OCI-LY3 (cell line): ENCODE measurements at regions not wholly inside any gene's neighbourhood (a gene's known extent, or its start where the extent isn't known, plus 50 kb on each side); places are given as distances from the start of the nearest gene placed in this dataset.

Experiments used
- H2AFZ ChIP-seq: fragments of 200-600, 300-600 bp; shearing (Covaris generic); 2 replicates; pipeline ENCODE4 v1.6.0; 2014; ENCODE audit warnings: antibody characterized with exemption, low read depth, low read length
- H3K27ac ChIP-seq: fragments of 200-600, 300-600 bp; sonication (generic); 2 replicates; pipeline ENCODE4 v1.5.1; 2014; ENCODE audit warnings: mild to moderate bottlenecking, low read length, moderate library complexity, mixed read lengths
- H3K27me3 ChIP-seq: fragments of 200-600, 300-600 bp; sonication (generic); 2 replicates; pipeline ENCODE4 v1.6.1; 2014; ENCODE audit warnings: low read depth, low read length, mixed read lengths
- H3K36me3 ChIP-seq: fragments of 200-600, 300-600 bp; sonication (generic); replicated peaks from 2 replicates; pipeline ENCODE3; 2014; ENCODE audit warnings: low read depth, low read length, mixed read lengths
- H3K4me1 ChIP-seq: fragments of 300-600, 200-600 bp; sonication (generic); 2 replicates; pipeline ENCODE4 v1.6.1; 2014; ENCODE audit warnings: low read length, mixed read lengths
- H3K4me2 ChIP-seq: fragments of 200-600, 300-600 bp; sonication (generic); 2 replicates; pipeline ENCODE4 v1.6.1; 2014; ENCODE audit warnings: low read length, mixed read lengths
- H3K4me3 ChIP-seq: fragments of 300-600, 200-600 bp; sonication (generic); 2 replicates; pipeline ENCODE4 v1.5.1; 2014; ENCODE audit warnings: antibody characterized with exemption, mild to moderate bottlenecking, low read length, moderate library complexity
- H3K79me2 ChIP-seq: fragments of 300-600, 200-600 bp; shearing (Covaris generic); 2 replicates; pipeline ENCODE4 v1.6.1; 2014; ENCODE audit warnings: mild to moderate bottlenecking, low read length, mixed read lengths
- H3K9ac ChIP-seq: fragments of 300-600, 200-600 bp; shearing (Covaris generic); 2 replicates; pipeline ENCODE4 v1.6.0; 2014; ENCODE audit warnings: mild to moderate bottlenecking, low read length, moderate library complexity
- H3K9me3 ChIP-seq: fragments of 200-600, 300-600 bp; shearing (Covaris generic); 2 replicates; pipeline ENCODE4 v1.6.1; 2014; ENCODE audit warnings: low read length, mixed read lengths; ENCODE audit not compliant: insufficient read depth
- H4K20me1 ChIP-seq: fragments of 200-600, 300-600 bp; sonication (generic); 2 replicates; pipeline ENCODE4 v1.6.1; 2016; ENCODE audit warnings: low read length, mixed read lengths; ENCODE audit not compliant: insufficient read depth
- EZH2phosphoT487 ChIP-seq: fragments of 200-600 bp; shearing (Covaris generic); IDR thresholded peaks from 2 replicates; pipeline ENCODE4 v1.6.1; 2018; ENCODE audit warnings: antibody characterized with exemption, mixed run types, low read depth
- TF ChIP-seq, protein P1 (sequence below): fragments of 200-600, 300-600 bp; sonication (generic); IDR thresholded peaks from 2 replicates; pipeline ENCODE4 v1.5.1; 2014; ENCODE audit warnings: antibody characterized with exemption, low read length, low read depth

DNA sequence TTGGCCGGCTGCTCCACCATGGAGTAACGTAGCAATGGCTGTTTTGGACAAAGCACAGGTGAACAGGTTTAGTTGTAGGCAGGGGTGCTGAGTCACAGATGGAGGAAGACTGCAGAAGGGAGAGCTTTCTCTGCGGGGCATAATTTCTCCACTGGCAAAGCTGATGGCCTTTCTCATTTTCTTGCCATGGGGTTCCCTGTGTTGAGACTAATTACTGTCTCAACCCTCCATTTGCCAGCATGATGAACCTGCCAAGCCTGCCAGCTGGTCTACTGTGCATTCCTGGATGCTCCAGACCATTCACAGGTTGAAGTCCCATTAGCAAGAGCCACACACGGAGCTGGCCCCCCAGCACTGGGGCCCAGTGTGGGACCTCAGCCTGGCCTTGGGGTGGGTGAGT, 202.4 kb downstream of the BARX2 start:
- Histone ChIP-seq H3K79me2 (no peaks in the 10 kb centered on the region), H3K4me3 (no peak overlapping the region), H3K36me3 (no peaks in the 10 kb centered on the region), H3K9me3 (no peaks in the 10 kb centered on the region), H3K4me2 (no peak overlapping the region), H3K27ac (no peak overlapping the region), H2AFZ (no peak overlapping the region), H3K4me1 (no peaks in the 10 kb centered on the region), H3K27me3 (0 out of 2 replicates have a peak, but pooled peaks cover 3% of the 10 kb centered on the region), H3K9ac (no peak overlapping the region), H4K20me1 (no peaks in the 10 kb centered on the region)
- TF ChIP-seq EZH2phosphoT487 = no peak
- TF ChIP-seq, protein P1, sequence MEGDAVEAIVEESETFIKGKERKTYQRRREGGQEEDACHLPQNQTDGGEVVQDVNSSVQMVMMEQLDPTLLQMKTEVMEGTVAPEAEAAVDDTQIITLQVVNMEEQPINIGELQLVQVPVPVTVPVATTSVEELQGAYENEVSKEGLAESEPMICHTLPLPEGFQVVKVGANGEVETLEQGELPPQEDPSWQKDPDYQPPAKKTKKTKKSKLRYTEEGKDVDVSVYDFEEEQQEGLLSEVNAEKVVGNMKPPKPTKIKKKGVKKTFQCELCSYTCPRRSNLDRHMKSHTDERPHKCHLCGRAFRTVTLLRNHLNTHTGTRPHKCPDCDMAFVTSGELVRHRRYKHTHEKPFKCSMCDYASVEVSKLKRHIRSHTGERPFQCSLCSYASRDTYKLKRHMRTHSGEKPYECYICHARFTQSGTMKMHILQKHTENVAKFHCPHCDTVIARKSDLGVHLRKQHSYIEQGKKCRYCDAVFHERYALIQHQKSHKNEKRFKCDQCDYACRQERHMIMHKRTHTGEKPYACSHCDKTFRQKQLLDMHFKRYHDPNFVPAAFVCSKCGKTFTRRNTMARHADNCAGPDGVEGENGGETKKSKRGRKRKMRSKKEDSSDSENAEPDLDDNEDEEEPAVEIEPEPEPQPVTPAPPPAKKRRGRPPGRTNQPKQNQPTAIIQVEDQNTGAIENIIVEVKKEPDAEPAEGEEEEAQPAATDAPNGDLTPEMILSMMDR = no peak

DNA sequence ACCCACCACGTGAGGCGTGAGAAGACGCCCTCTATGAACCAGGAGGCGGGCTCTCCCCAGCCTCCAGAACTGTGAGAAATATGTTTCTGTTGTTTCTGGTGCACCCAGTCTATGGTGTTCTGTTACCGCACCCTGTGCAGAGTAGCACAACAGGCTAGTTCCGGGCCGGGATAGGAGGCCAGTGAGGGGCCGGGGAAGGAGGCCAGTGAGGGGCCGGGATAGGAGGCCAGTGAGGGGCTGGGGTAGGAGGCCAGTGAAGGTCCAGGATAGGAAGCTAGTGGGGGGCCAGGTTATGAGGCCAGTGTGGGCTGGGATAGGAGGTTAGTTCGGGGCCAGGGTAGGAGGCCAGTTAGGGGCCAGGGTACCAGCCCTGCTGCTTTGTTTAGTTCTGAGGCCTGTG, 204.6 kb downstream of the BARX2 start:
- Histone ChIP-seq H3K9ac (no peak overlapping the region), H3K36me3 (no peaks in the 10 kb centered on the region), H3K27me3 (0 out of 2 replicates have a peak, but pooled peaks cover 3% of the 10 kb centered on the region), H3K9me3 (no peaks in the 10 kb centered on the region), H3K4me3 (no peak overlapping the region), H4K20me1 (no peaks in the 10 kb centered on the region), H3K27ac (no peak overlapping the region), H3K4me1 (no peaks in the 10 kb centered on the region), H3K79me2 (no peaks in the 10 kb centered on the region), H2AFZ (no peak overlapping the region), H3K4me2 (no peak overlapping the region)
- TF ChIP-seq, protein P1 = no peak
- TF ChIP-seq EZH2phosphoT487 = no peak

DNA sequence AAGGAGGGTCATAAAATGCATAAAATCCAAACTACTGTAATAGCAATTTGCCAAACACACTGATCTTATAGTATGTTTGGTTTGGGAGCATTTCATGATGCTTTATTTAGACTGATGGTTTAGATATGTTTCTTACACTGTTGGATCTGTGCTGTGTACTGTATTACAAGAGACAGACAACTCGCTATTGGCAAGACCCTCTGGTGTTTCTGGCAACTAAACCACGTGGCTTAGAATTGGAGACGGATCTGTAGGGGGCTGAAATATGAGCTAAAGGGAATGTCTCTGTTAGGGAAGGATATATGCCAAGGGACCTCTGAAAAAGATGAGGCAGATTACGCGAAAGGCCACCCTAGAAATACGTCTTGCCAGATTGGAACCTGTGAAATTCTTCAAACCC, 208.7 kb downstream of the BARX2 start:
- no peak overlapping the region for H3K4me2 ChIP-seq
- H3K27me3 ChIP-seq = peaks cover 8% of the 10 kb centered on the region
- no peaks in the 10 kb centered on the region for H3K4me1 ChIP-seq
- H2AFZ ChIP-seq = no peak overlapping the region
- H3K27ac ChIP-seq = no peak overlapping the region
- H4K20me1 ChIP-seq = no peaks in the 10 kb centered on the region
- no peaks in the 10 kb centered on the region for H3K36me3 ChIP-seq
- H3K79me2 ChIP-seq = no peaks in the 10 kb centered on the region
- H3K9ac ChIP-seq = no peak overlapping the region
- no peak for TF ChIP-seq EZH2phosphoT487
- TF ChIP-seq, protein P1 = no peak
- no peak overlapping the region for H3K4me3 ChIP-seq
- no peaks in the 10 kb centered on the region for H3K9me3 ChIP-seq

DNA sequence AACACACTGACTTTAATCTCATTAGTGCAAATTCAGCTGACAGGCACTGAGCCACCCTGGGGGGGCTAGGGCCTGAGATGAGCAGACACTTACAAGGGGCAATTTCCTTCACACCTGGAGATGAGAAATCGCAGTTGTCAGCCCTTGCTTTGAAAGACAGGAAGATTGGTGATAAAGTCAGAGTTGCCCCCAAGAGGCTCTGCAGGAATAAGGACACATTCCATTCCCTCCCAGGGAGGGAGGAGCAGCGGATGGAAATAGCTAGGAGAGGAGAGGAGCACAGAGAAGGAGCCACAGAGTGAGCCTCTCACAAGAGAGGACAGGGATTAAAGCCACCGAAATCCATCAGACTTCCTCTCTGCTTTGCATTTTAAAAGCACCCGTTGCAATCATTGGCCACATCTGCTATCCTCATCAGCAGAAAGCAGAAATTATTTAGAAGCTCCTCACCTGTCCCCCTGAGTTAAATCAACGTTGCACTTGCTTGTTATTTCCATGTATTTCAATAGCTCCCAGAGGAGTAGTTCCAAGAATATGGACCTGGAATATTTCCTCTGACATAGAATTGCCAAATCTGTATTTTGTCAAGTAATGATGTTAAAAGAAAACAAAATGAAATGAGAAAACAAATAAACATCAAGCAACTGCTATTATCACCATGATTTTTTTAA, 213.7 kb downstream of the BARX2 start:
- Histone ChIP-seq H2AFZ (no peak overlapping the region), H3K4me2 (no peak overlapping the region), H3K9me3 (no peaks in the 10 kb centered on the region), H3K4me3 (no peak overlapping the region), H3K4me1 (no peaks in the 10 kb centered on the region), H4K20me1 (no peaks in the 10 kb centered on the region), H3K79me2 (no peaks in the 10 kb centered on the region), H3K36me3 (no peaks in the 10 kb centered on the region), H3K27ac (no peak overlapping the region), H3K27me3 (peaks cover 15% of the 10 kb centered on the region), H3K9ac (no peak overlapping the region)
- no peak for TF ChIP-seq EZH2phosphoT487
- TF ChIP-seq, protein P1 = no peak
